Hepatocyte (in vitro differentiated cells): ENCODE measurements at regions not wholly inside any gene's neighbourhood (a gene's known extent, or its start where the extent isn't known, plus 50 kb on each side); places are given as distances from the start of the nearest gene placed in this dataset.

Experiments
- CTCF ChIP-seq: fragments of 200-600 bp; sonication (generic); IDR thresholded peaks from 2 replicates; pipeline ENCODE4 v1.5.1; 2016; ENCODE audit warnings: antibody characterized with exemption, mild to moderate bottlenecking; ENCODE audit not compliant: poor library complexity
- EZH2 ChIP-seq: fragments of 200-600 bp; sonication (generic); IDR thresholded peaks from 2 replicates; pipeline ENCODE4 v1.6.1; 2016; ENCODE audit warnings: antibody characterized with exemption, mild to moderate bottlenecking, borderline replicate concordance

GRCh38 chr1:116231752-116232151 lies 120.6 kb downstream of the MAB21L3 start:
- TF ChIP-seq CTCF (no peak), EZH2 (no peak)
